H1 (cell line): ENCODE measurements at regions not wholly inside any gene's neighbourhood (a gene's known extent, or its start where the extent isn't known, plus 50 kb on each side); places are given as distances from the start of the nearest gene placed in this dataset.

Source experiments
- GABPA ChIP-seq: IDR thresholded peaks from 2 replicates; pipeline ENCODE4 v1.6.1; 2011; ENCODE audit warnings: mild to moderate bottlenecking, low read length, moderate library complexity, borderline replicate concordance; ENCODE audit not compliant: insufficient read depth
- HDAC6 ChIP-seq: IDR thresholded peaks from one replicate; pipeline ENCODE4 v1.7.1; 2012; ENCODE audit warnings: low read depth, mild to moderate bottlenecking, inconsistent platforms, low read length, moderate library complexity

DNA sequence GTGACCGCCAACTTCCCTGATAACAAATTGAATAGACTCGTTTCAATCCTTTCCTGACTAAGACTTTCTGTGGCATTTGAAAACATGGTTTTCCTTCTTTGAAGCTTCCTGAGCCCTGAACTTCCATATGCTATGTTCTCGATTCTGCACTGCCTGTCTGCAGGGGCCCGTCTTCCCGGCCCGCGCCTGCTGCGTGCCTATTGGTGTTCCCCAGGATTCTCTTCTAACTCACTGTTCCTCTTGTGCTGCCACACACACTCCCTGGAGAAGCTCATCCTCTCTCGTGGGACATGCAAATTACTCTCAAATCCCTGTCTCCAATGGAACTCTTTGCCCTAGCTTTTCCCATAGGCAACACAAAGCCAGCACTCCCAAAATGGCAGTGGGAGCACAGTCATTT lies 262.9 kb upstream of the GATB start (continued):
- TF ChIP-seq HDAC6 (no peak), GABPA (no peak)
- TF ChIP-seq, all 59 proteins: peak for 0
